RWPE1 (cell line): ENCODE measurements at regions not wholly inside any gene's neighbourhood (a gene's known extent, or its start where the extent isn't known, plus 50 kb on each side); places are given as distances from the start of the nearest gene placed in this dataset.

Source experiments
- CTCF ChIA-PET: fragments of 350-600 bp; sonication (Branson Sonifier 250); formaldehyde crosslinking; extraction: SDS; loops from one replicate; lab custom pipeline; 2021; lab: Yijun Ruan, JAX
- POLR2A ChIA-PET: fragments of 400-600 bp; formaldehyde crosslinking; extraction: SDS; loops from one replicate; lab custom pipeline; 2020; ENCODE audit warnings: antibody characterized with exemption; ENCODE audit not compliant: low non-redundant PET; lab: Yijun Ruan, JAX
- DNase-seq: peaks from one replicate; pipeline ENCODE4 v3.0.0; 2012; ENCODE audit warnings: low spot score
- H3K27ac ChIP-seq: fragments of 450-650 bp; 2 replicates; pipeline ENCODE4 v1.5.1; 2017
- TF ChIP-seq, protein P1 (sequence below): fragments of 450-650 bp; conservative IDR thresholded peaks from 2 replicates; pipeline ENCODE4 v1.5.1; 2017; ENCODE audit warnings: low read depth, mild to moderate bottlenecking

DNA sequence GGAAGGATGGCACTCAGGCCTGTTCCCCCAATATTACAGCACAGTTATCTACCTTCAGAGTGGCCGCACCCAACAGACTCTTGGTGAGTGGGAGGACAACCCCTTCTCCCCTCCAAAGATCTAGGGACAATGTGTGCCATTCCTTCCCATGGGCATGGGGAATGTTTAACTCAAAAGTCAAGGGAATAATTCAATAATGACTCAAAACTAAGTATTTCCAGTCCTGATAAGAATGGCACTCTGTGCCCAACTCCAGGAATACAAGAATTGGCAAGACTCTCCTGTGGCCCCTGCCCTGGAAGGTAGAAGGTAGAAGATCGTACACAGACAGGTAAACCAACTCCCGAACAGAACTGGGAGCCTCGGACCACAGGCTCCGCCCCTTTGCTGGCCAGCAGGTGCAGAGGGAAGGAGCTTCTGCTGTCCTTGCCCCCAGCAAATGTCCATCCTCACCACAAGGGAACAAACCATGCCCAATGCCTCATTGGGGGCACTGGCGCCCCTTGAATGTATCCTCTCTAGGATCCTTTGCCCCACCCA lies 514.0 kb downstream of the NPHP4 start:
- no peak for DNase-seq
- ChIA-PET CTCF (no interaction called here), POLR2A (no interaction called here)
- TF ChIP-seq, protein P1, sequence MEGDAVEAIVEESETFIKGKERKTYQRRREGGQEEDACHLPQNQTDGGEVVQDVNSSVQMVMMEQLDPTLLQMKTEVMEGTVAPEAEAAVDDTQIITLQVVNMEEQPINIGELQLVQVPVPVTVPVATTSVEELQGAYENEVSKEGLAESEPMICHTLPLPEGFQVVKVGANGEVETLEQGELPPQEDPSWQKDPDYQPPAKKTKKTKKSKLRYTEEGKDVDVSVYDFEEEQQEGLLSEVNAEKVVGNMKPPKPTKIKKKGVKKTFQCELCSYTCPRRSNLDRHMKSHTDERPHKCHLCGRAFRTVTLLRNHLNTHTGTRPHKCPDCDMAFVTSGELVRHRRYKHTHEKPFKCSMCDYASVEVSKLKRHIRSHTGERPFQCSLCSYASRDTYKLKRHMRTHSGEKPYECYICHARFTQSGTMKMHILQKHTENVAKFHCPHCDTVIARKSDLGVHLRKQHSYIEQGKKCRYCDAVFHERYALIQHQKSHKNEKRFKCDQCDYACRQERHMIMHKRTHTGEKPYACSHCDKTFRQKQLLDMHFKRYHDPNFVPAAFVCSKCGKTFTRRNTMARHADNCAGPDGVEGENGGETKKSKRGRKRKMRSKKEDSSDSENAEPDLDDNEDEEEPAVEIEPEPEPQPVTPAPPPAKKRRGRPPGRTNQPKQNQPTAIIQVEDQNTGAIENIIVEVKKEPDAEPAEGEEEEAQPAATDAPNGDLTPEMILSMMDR = no peak
- no peak overlapping the region for H3K27ac ChIP-seq

DNA sequence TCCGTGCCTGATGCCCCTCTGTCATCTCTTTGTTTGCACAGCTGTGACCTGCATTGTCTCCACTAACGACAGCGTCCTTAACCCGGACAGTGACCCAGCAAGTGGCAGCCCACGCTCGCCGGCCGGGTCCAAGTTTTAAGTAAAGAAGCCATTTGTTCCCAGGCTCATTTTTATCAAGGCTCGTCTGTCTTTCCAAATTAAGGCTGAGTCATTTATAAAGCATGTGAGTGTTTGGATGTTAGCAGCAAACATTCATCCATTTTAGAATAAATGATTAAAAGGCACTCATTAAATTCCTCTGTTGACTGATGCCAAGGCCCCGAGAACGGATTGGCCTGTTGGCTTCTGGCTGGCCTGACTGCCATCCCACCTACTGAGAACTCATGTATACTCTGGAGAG lies 514.5 kb downstream of the NPHP4 start:
- ChIA-PET POLR2A (no interaction called here), CTCF (no interaction called here)
- DNase-seq = no peak
- TF ChIP-seq, protein P1 = no peak
- H3K27ac ChIP-seq = no peak overlapping the region

DNA sequence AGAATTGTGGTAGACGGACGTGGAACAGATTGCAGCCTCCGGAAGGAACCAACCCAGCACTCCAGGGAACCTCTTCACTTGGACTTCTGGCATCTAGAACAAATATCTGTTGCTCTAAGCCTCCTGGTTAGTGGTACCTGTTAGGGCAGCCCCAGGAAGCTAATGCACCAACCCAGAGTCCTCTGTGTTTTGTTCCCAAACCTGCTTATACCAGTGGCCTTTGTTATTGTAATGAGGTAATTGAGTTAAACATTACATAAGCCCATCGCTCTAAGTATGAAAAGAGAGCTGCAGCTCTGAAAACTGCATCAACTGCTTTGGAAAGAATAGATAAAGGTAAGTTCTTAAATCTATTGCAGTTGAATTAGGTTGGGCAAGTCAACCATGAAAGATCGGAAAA lies 516.7 kb downstream of the NPHP4 start:
- POLR2A ChIA-PET = no interaction called here
- no peak for DNase-seq
- TF ChIP-seq, protein P1 = no peak
- no peak overlapping the region for H3K27ac ChIP-seq
- CTCF ChIA-PET = no interaction called here

DNA sequence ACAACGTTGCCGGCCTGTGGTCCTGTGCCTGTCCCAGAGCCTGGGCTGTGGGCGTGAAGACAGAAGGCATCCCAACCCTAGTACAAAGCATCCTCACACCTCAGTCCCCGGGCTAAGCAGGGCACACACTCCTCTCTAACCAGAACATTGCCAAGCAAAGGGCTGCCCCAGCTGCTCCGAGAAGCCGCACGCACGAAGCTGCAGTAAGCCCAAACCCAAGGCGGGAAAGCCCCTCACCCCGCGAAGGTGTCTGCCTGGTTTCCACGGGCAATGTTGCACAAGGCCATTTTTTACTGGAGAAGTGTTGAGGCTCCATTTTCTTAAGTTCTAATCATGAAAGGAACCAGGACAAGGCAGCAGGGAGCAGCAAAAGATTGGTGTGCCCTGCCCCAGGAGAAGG lies 519.0 kb downstream of the NPHP4 start:
- CTCF ChIA-PET = no interaction called here
- DNase-seq = no peak
- H3K27ac ChIP-seq = no peak overlapping the region
- POLR2A ChIA-PET = no interaction called here
- TF ChIP-seq, protein P1 = no peak

DNA sequence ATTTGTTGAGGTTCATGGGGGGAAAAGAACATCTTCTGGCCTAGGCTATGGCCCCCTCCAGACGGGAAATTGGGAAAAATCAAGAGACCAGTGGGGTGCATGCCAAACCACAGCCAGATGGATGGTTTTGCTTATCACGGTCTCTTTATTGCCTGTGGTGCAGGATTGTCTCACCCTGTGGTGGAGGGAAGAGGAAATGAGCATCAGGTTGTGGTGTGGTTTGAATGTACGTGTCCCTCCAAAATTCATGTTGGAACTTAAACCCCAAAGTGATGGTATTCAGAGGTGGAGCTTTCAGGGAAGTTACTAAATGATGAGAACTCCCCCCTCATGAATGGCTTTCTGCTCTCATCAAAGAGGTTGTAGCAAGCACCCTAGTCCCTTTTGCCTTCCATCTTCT lies 525.7 kb downstream of the NPHP4 start:
- ChIA-PET POLR2A (no interaction called here), CTCF (interaction anchor here (0.7 kb wide), 1 partner anchor 29 kb away, joined by 4 read pairs; no protein-coding TSS in a partner anchor)
- no peak overlapping the region for H3K27ac ChIP-seq
- TF ChIP-seq, protein P1 = no peak
- DNase-seq = no peak

DNA sequence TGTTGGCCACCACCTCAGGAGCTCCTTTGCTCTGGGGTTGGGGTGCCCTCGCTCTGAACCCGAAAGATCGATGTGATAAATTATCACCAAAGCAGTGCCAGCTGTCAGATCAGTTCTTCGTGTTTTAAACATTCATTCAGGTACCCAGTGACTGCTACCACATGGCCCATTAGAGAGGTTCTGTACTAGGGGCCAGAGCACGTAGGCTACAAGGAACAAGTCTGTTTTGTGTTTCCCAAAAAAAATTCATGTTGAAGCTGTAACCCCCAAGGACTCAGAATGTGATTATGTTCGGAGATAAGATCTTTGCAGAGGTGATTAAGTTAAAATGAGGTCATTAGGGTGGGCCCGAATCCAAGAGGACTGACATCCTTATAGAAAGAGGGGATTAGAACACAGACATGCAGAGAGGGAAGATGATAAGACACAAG lies 526.9 kb downstream of the NPHP4 start:
- H3K27ac ChIP-seq = no peak overlapping the region
- ChIA-PET CTCF (interaction anchor here (0.6 to 0.7 kb wide), 2 partner anchors 45 to 201 kb away, joined by 5 read pairs; no protein-coding TSS in a partner anchor), POLR2A (no interaction called here)
- DNase-seq = no peak
- TF ChIP-seq, protein P1 = no peak
